ENCODE measurements at regions not wholly inside any gene's neighbourhood (a gene's known extent, or its start where the extent isn't known, plus 50 kb on each side); places are given as distances from the start of the nearest gene placed in this dataset.

GRCh38 chr20:17884307-17885003 lies 84.1 kb downstream of the SNX5 start:
- no peak for TF ChIP-seq CTCF (IDR thresholded peaks at IDR 0.05; ENCODE audit: low read depth, low read length, missing control alignments)
- no peak overlapping the region for H3K4me3 ChIP-seq (ENCODE audit: low read depth, low read length)
- DNase-seq (ENCODE audit: low read depth): no peak
- in situ Hi-C loops (cut with HindIII; ENCODE audit: low sequenced_read_pairs): no loop called here

GRCh38 chr20:17883592-17884306 lies 84.8 kb downstream of the SNX5 start:
- no peak for TF ChIP-seq CTCF (IDR thresholded peaks at IDR 0.05; ENCODE audit: low read depth, low read length, missing control alignments)
- DNase-seq (ENCODE audit: low read depth): no peak
- in situ Hi-C loops (cut with HindIII; ENCODE audit: low sequenced_read_pairs): no loop called here
- H3K4me3 ChIP-seq (ENCODE audit: low read depth, low read length): no peak overlapping the region

- TF ChIP-seq CTCF (IDR thresholded peaks at IDR 0.05; ENCODE audit: low read depth, low read length, missing control alignments): no peak
- DNase-seq (ENCODE audit: low read depth): no peak
- in situ Hi-C loops (cut with HindIII; ENCODE audit: low sequenced_read_pairs): no loop called here
- no peak overlapping the region for H3K4me3 ChIP-seq (ENCODE audit: low read depth, low read length)
Observed at GRCh38 chr20:17882834-17883591, 85.6 kb downstream of the SNX5 start.

- in situ Hi-C loops (cut with HindIII; ENCODE audit: low sequenced_read_pairs): no loop called here
- no peak overlapping the region for H3K4me3 ChIP-seq (ENCODE audit: low read depth, low read length)
- no peak for DNase-seq (ENCODE audit: low read depth)
- no peak for TF ChIP-seq CTCF (IDR thresholded peaks at IDR 0.05; ENCODE audit: low read depth, low read length, missing control alignments)
Observed at GRCh38 chr20:17882065-17882833, 86.3 kb downstream of the SNX5 start.

GRCh38 chr20:17881741-17882064 lies 86.9 kb downstream of the SNX5 start:
- TF ChIP-seq CTCF (IDR thresholded peaks at IDR 0.05; ENCODE audit: low read depth, low read length, missing control alignments): no peak
- in situ Hi-C loops (cut with HindIII; ENCODE audit: low sequenced_read_pairs): no loop called here
- no peak overlapping the region for H3K4me3 ChIP-seq (ENCODE audit: low read depth, low read length)
- DNase-seq (ENCODE audit: low read depth): no peak
